ENCODE measurements at regions not wholly inside any gene's neighbourhood (a gene's known extent, or its start where the extent isn't known, plus 50 kb on each side); places are given as distances from the start of the nearest gene placed in this dataset.

GRCh38 chr20:50325215-50325614, 134.6 kb downstream of the CEBPB start:
- Histone ChIP-seq H3K4me2 (no peak overlapping the region), H3K4me3 (no peak overlapping the region), H3K9ac (no peak overlapping the region), H3K4me1 (peaks cover under 1% of the 10 kb centered on the region; the same call in 1 of the 2 replicates), H3K36me3 (no peaks in the 10 kb centered on the region), H3K27me3 (no peaks in the 10 kb centered on the region), H3K9me3 (peaks cover 23% of the 10 kb centered on the region), H4K20me1 (no peaks in the 10 kb centered on the region), H3K27ac (no peak overlapping the region)
- TF ChIP-seq Cebpa-rat (IDR thresholded peaks at IDR 0.05): no peak

- no peak overlapping the region for H3K27ac ChIP-seq
- no peaks in the 10 kb centered on the region for H4K20me1 ChIP-seq
- H3K9me3 ChIP-seq: peaks cover 23% of the 10 kb centered on the region
- no peaks in the 10 kb centered on the region for H3K36me3 ChIP-seq
- peaks cover 4% of the 10 kb centered on the region for H3K4me1 ChIP-seq
- H3K27me3 ChIP-seq: no peaks in the 10 kb centered on the region
- no peak overlapping the region for H3K9ac ChIP-seq
- H3K4me3 ChIP-seq: no peak overlapping the region
- TF ChIP-seq Cebpa-rat (IDR thresholded peaks at IDR 0.05): no peak
- no peak overlapping the region for H3K4me2 ChIP-seq
These were observed 135.0 kb downstream of the CEBPB start for GRCh38 chr20:50325651-50326050.

- Histone ChIP-seq H3K4me2 (no peak overlapping the region), H3K27me3 (no peaks in the 10 kb centered on the region), H3K4me3 (no peak overlapping the region), H3K9ac (no peak overlapping the region), H4K20me1 (no peaks in the 10 kb centered on the region), H3K9me3 (peaks cover 23% of the 10 kb centered on the region), H3K36me3 (no peaks in the 10 kb centered on the region), H3K27ac (no peak overlapping the region), H3K4me1 (peaks cover 9% of the 10 kb centered on the region)
- no peak for TF ChIP-seq Cebpa-rat (IDR thresholded peaks at IDR 0.05)
These were observed 137.0 kb downstream of the CEBPB start for GRCh38 chr20:50327666-50328065.

GRCh38 chr20:50328222-50328979, 137.8 kb downstream of the CEBPB start:
- Histone ChIP-seq H3K9me3 (peaks cover 23% of the 10 kb centered on the region), H3K36me3 (no peaks in the 10 kb centered on the region), H3K27ac (no peak overlapping the region), H3K4me2 (no peak overlapping the region), H3K9ac (no peak overlapping the region), H3K4me1 (peaks cover 9% of the 10 kb centered on the region), H4K20me1 (no peaks in the 10 kb centered on the region), H3K27me3 (no peaks in the 10 kb centered on the region), H3K4me3 (no peak overlapping the region)
- no peak for TF ChIP-seq Cebpa-rat (IDR thresholded peaks at IDR 0.05)

GRCh38 chr20:50328996-50329898, 138.6 kb downstream of the CEBPB start:
- Histone ChIP-seq H3K4me3 (no peak overlapping the region), H3K27ac (no peak overlapping the region)
- no peak for TF ChIP-seq Cebpa-rat (IDR thresholded peaks at IDR 0.05)

GRCh38 chr20:50329981-50330503, 139.4 kb downstream of the CEBPB start:
- no peaks in the 10 kb centered on the region for H3K27me3 ChIP-seq
- TF ChIP-seq Cebpa-rat (IDR thresholded peaks at IDR 0.05): no peak

More at GRCh38 chr20:50328996-50329898, 138.6 kb downstream of the CEBPB start:
- Histone ChIP-seq H4K20me1 (no peaks in the 10 kb centered on the region), H3K9ac (no peak overlapping the region), H3K36me3 (no peaks in the 10 kb centered on the region), H3K4me1 (peaks cover 9% of the 10 kb centered on the region), H3K4me2 (no peak overlapping the region), H3K27me3 (no peaks in the 10 kb centered on the region), H3K9me3 (peaks cover 23% of the 10 kb centered on the region)

GRCh38 chr20:50330504-50331313, 140.1 kb downstream of the CEBPB start:
- Histone ChIP-seq H3K36me3 (no peaks in the 10 kb centered on the region), H3K27me3 (no peaks in the 10 kb centered on the region), H3K4me2 (peak overlapping the region; percentile 53), H4K20me1 (no peaks in the 10 kb centered on the region), H3K9me3 (peaks cover 23% of the 10 kb centered on the region), H3K9ac (no peak overlapping the region), H3K27ac (no peak overlapping the region), H3K4me3 (no peak overlapping the region), H3K4me1 (peaks cover 9% of the 10 kb centered on the region)
- no peak for TF ChIP-seq Cebpa-rat (IDR thresholded peaks at IDR 0.05)

More at GRCh38 chr20:50329981-50330503, 139.4 kb downstream of the CEBPB start:
- peaks cover 9% of the 10 kb centered on the region for H3K4me1 ChIP-seq
- H3K4me2 ChIP-seq: peak overlapping the region; percentile 53
- no peak overlapping the region for H3K4me3 ChIP-seq
- no peak overlapping the region for H3K9ac ChIP-seq
- peaks cover 23% of the 10 kb centered on the region for H3K9me3 ChIP-seq
- no peaks in the 10 kb centered on the region for H4K20me1 ChIP-seq
- H3K36me3 ChIP-seq: no peaks in the 10 kb centered on the region
- no peak overlapping the region for H3K27ac ChIP-seq

- TF ChIP-seq Cebpa-rat (IDR thresholded peaks at IDR 0.05): no peak
- Histone ChIP-seq H4K20me1 (no peaks in the 10 kb centered on the region), H3K27me3 (no peaks in the 10 kb centered on the region), H3K4me2 (no peak overlapping the region), H3K4me1 (peaks cover 9% of the 10 kb centered on the region), H3K36me3 (no peaks in the 10 kb centered on the region), H3K4me3 (no peak overlapping the region), H3K9me3 (peaks cover 23% of the 10 kb centered on the region), H3K9ac (no peak overlapping the region), H3K27ac (no peak overlapping the region)
These were observed 141.1 kb downstream of the CEBPB start for GRCh38 chr20:50331469-50332363.
